ENCODE measurements at regions not wholly inside any gene's neighbourhood (a gene's known extent, or its start where the extent isn't known, plus 50 kb on each side); places are given as distances from the start of the nearest gene placed in this dataset.

- no peak for TF ChIP-seq CTCF (IDR thresholded peaks at IDR 0.05)
- Histone ChIP-seq H4K20me1 (ENCODE audit: insufficient read depth, low read length) (no peaks in the 10 kb centered on the region), H3K4me3 (replicated peaks in 1 of 3; ENCODE audit: low read depth in 2 of 3, low read length in 3 of 3) (no peak overlapping the region), H3K79me2 (ENCODE audit: insufficient read depth, low read length) (no peaks in the 10 kb centered on the region), H3K27ac (ENCODE audit: low read depth in 1 of 2, low read length in 2 of 2) (no peak overlapping the region), H3K4me1 (ENCODE audit: control insufficient read depth in 1 of 2, insufficient read depth in 2 of 2, low read length in 2 of 2) (no peaks in the 10 kb centered on the region), H3K9me3 (replicated peaks in 1 of 2; ENCODE audit: control insufficient read depth in 1 of 2, insufficient read depth in 1 of 2, low read length in 2 of 2) (no peaks in the 10 kb centered on the region), H3K4me2 (replicated peaks; ENCODE audit: extremely low read depth, low read length, poor library complexity, severe bottlenecking) (no peak overlapping the region), H2AFZ (ENCODE audit: insufficient read depth, low read depth, low read length, poor library complexity, severe bottlenecking) (no peak overlapping the region), H3K27me3 (ENCODE audit: control insufficient read depth in 2 of 2, insufficient read depth in 2 of 2, low read length in 2 of 2) (no peaks in the 10 kb centered on the region), H3K9ac (ENCODE audit: insufficient read depth, low read length, poor library complexity, severe bottlenecking) (no peak overlapping the region), H3K36me3 (replicated peaks in 1 of 2; ENCODE audit: control insufficient read depth in 1 of 2, insufficient read depth in 2 of 2, low read length in 2 of 2) (no peaks in the 10 kb centered on the region)
- H3K27me3 Mint-ChIP-seq (ENCODE audit: low read depth in 3 of 3) = peaks cover 0 to 2% (median 0%) of the 10 kb centered on the region in 3 donors
- H3K9me3 Mint-ChIP-seq = peaks cover 2 to 13% (median 5%) of the 10 kb centered on the region in 7 donors
- WGBS (ENCODE audit: insufficient coverage) = no CpG with 5 or more reads among the region's 7 CpGs
- H3K4me1 Mint-ChIP-seq = no peaks in the 10 kb centered on the region
- H3K27ac Mint-ChIP-seq = no peak overlapping the region
- DNase-seq = no peak
- intact Hi-C loops (cut with micrococcal nuclease) = no loop called here
- H3K36me3 Mint-ChIP-seq = no peaks in the 10 kb centered on the region
- no peak overlapping the region for H3K4me3 Mint-ChIP-seq
Observed at GRCh38 chr5:164998590-164998989, 1493.2 kb downstream of the MAT2B start.

- H3K4me3 Mint-ChIP-seq = no peak overlapping the region
- no peak overlapping the region for H3K9ac ChIP-seq (ENCODE audit: insufficient read depth, low read length, poor library complexity, severe bottlenecking)
- no peaks in the 10 kb centered on the region for H3K9me3 ChIP-seq (replicated peaks in 1 of 2; ENCODE audit: control insufficient read depth in 1 of 2, insufficient read depth in 1 of 2, low read length in 2 of 2)
- H3K27ac Mint-ChIP-seq = peak overlapping the region in 1 of 7 donors; percentile 14
- peak overlapping the region; percentile 26 for H2AFZ ChIP-seq (ENCODE audit: insufficient read depth, low read depth, low read length, poor library complexity, severe bottlenecking)
- WGBS (ENCODE audit: insufficient coverage) = 93% methylated on average over 4 of the region's 5 CpGs
- H3K27ac ChIP-seq (ENCODE audit: low read depth in 1 of 2, low read length in 2 of 2) = no peak overlapping the region
- H4K20me1 ChIP-seq (ENCODE audit: insufficient read depth, low read length) = no peaks in the 10 kb centered on the region
- H3K36me3 ChIP-seq (replicated peaks in 1 of 2; ENCODE audit: control insufficient read depth in 1 of 2, insufficient read depth in 2 of 2, low read length in 2 of 2) = no peaks in the 10 kb centered on the region
- H3K4me1 Mint-ChIP-seq = no peaks in the 10 kb centered on the region
- TF ChIP-seq CTCF (IDR thresholded peaks at IDR 0.05) = no peak
- H3K79me2 ChIP-seq (ENCODE audit: insufficient read depth, low read length) = no peaks in the 10 kb centered on the region
- H3K27me3 ChIP-seq (ENCODE audit: control insufficient read depth in 2 of 2, insufficient read depth in 2 of 2, low read length in 2 of 2) = no peaks in the 10 kb centered on the region
- H3K4me2 ChIP-seq (replicated peaks; ENCODE audit: extremely low read depth, low read length, poor library complexity, severe bottlenecking) = no peak overlapping the region
- DNase-seq = no peak
- intact Hi-C loops (cut with micrococcal nuclease) = no loop called here
- H3K4me1 ChIP-seq (ENCODE audit: control insufficient read depth in 1 of 2, insufficient read depth in 2 of 2, low read length in 2 of 2) = no peaks in the 10 kb centered on the region
- H3K9me3 Mint-ChIP-seq = peaks cover 1 to 8% (median 5%) of the 10 kb centered on the region in 7 donors
- H3K4me3 ChIP-seq (replicated peaks in 1 of 3; ENCODE audit: low read depth in 2 of 3, low read length in 3 of 3) = no peak overlapping the region
- no peaks in the 10 kb centered on the region for H3K36me3 Mint-ChIP-seq
- no peaks in the 10 kb centered on the region for H3K27me3 Mint-ChIP-seq (ENCODE audit: low read depth in 3 of 3)
Observed at GRCh38 chr5:165000479-165001190, 1495.2 kb downstream of the MAT2B start.

Measured in CD14-positive monocyte (primary cell).